ENCODE measurements at regions not wholly inside any gene's neighbourhood (a gene's known extent, or its start where the extent isn't known, plus 50 kb on each side); places are given as distances from the start of the nearest gene placed in this dataset.

- TF ChIP-seq CTCF (IDR thresholded peaks at IDR 0.05): no peak
- no peak for TF ChIP-seq ZSCAN20 (CRISPR knock-in tag; IDR thresholded peaks at IDR 0.05)
- no peak for TF ChIP-seq POLR2A (IDR thresholded peaks at IDR 0.05; ENCODE audit: low read length)
- no peak for TF ChIP-seq ELK1 (IDR thresholded peaks at IDR 0.05; ENCODE audit: low read depth, low read length)
- TF ChIP-seq RARB (CRISPR knock-in tag; IDR thresholded peaks at IDR 0.05): no peak
- TF ChIP-seq NPAS2 (CRISPR knock-in tag; IDR thresholded peaks at IDR 0.05; ENCODE audit: borderline replicate concordance): no peak
- TF ChIP-seq KDM1A (IDR thresholded peaks at IDR 0.05; ENCODE audit: low read depth): no peak
Observed at GRCh38 chr20:57801581-57801980, 91.8 kb upstream of the PMEPA1 start.

All from A549 (cell line).